AG04449 (cell line): ENCODE measurements at regions not wholly inside any gene's neighbourhood (a gene's known extent, or its start where the extent isn't known, plus 50 kb on each side); places are given as distances from the start of the nearest gene placed in this dataset.

Experiments
- CTCF ChIA-PET: fragments of 350-600 bp; formaldehyde crosslinking; extraction: SDS; loops from one replicate; lab custom pipeline; 2021; ENCODE audit warnings: antibody characterized with exemption; lab: Yijun Ruan, JAX
- POLR2A ChIA-PET: fragments of 400-600, 350-600 bp; formaldehyde crosslinking; extraction: SDS; loops from one replicate; lab custom pipeline; 2020; ENCODE audit warnings: antibody characterized with exemption, inconsistent platforms; lab: Yijun Ruan, JAX
- DNase-seq: peaks from one replicate; pipeline ENCODE4 v3.0.0-alpha.2; 2010; ENCODE audit warnings: low read depth, low spot score
- H3K4me3 ChIP-seq: 2 replicates; pipeline ENCODE4 v1.5.1; 2011; ENCODE audit warnings: low read depth, mild to moderate bottlenecking, control low read depth, low read length
- CTCF ChIP-seq: IDR thresholded peaks from one replicate; pipeline ENCODE4 v1.5.1; 2011; ENCODE audit warnings: mild to moderate bottlenecking, moderate library complexity, low read length, control low read depth, inconsistent platforms; ENCODE audit not compliant: insufficient read depth; ENCODE audit errors: missing control alignments

GRCh38 chr2:220318508-220318907, 691.1 kb downstream of the SLC4A3 start:
- ChIA-PET POLR2A (no interaction called here), CTCF (no interaction called here)
- TF ChIP-seq CTCF, result no peak

GRCh38 chr2:220320326-220320725, 692.9 kb downstream of the SLC4A3 start:
- POLR2A ChIA-PET, result no interaction called here
- peak; percentile 57 for DNase-seq
- CTCF ChIA-PET, result no interaction called here
- no peak overlapping the region for H3K4me3 ChIP-seq
- TF ChIP-seq CTCF, result no peak

More at GRCh38 chr2:220318508-220318907, 691.1 kb downstream of the SLC4A3 start:
- DNase-seq, result no peak
- no peak overlapping the region for H3K4me3 ChIP-seq

GRCh38 chr2:220332886-220333285, 705.5 kb downstream of the SLC4A3 start:
- ChIA-PET CTCF (interaction anchor here (1.2 kb wide), 1 partner anchor 9 kb away, joined by 3 read pairs; no protein-coding TSS in a partner anchor), POLR2A (no interaction called here)
- no peak for TF ChIP-seq CTCF
- no peak for DNase-seq
- no peak overlapping the region for H3K4me3 ChIP-seq

- CTCF ChIA-PET, result interaction anchor here (1.2 kb wide), 1 partner anchor 10 kb away, joined by 3 read pairs; no protein-coding TSS in a partner anchor
- H3K4me3 ChIP-seq, result no peak overlapping the region
- DNase-seq, result no peak
- no peak for TF ChIP-seq CTCF
- POLR2A ChIA-PET, result no interaction called here
Measured at GRCh38 chr2:220334210-220334609, 706.8 kb downstream of the SLC4A3 start.

- ChIA-PET CTCF (no interaction called here), POLR2A (no interaction called here)
- H3K4me3 ChIP-seq, result no peak overlapping the region
- DNase-seq, result no peak
- no peak for TF ChIP-seq CTCF
Measured at GRCh38 chr2:220334871-220335590, 707.6 kb downstream of the SLC4A3 start.

GRCh38 chr2:220335591-220335915, 708.1 kb downstream of the SLC4A3 start:
- no peak for TF ChIP-seq CTCF
- H3K4me3 ChIP-seq, result no peak overlapping the region
- POLR2A ChIA-PET, result no interaction called here
- CTCF ChIA-PET, result no interaction called here
- no peak for DNase-seq
